ENCODE measurements at regions not wholly inside any gene's neighbourhood (a gene's known extent, or its start where the extent isn't known, plus 50 kb on each side); places are given as distances from the start of the nearest gene placed in this dataset.
A peak's percentile ranks its signal among the peaks of the same experiment; 100 is the strongest.

- no peaks in the 10 kb centered on the region for H3K36me3 ChIP-seq (replicated peaks; ENCODE audit: insufficient read depth, low read depth)
- H3K27ac ChIP-seq: no peak overlapping the region
- peak overlapping the region; percentile 73 for H3K4me2 ChIP-seq
- H3K4me1 ChIP-seq (ENCODE audit: insufficient read depth): no peaks in the 10 kb centered on the region
- no peak overlapping the region for H3K4me3 ChIP-seq
- H3K9me2 ChIP-seq (replicated peaks; ENCODE audit: insufficient read depth): no peaks in the 10 kb centered on the region
- no peak for TF ChIP-seq CTCF (IDR thresholded peaks at IDR 0.05; ENCODE audit: poor library complexity)
- TF ChIP-seq EZH2phosphoT487 (IDR thresholded peaks at IDR 0.05; ENCODE audit: low read depth, severe bottlenecking, unreplicated experiment): no peak
- peak; percentile 47 for TF ChIP-seq EZH2 (IDR thresholded peaks at IDR 0.05; ENCODE audit: borderline replicate concordance)
- 11% methylated on average over 39 of the region's 53 CpGs for WGBS (ENCODE audit: low lambda C conversion rate, missing lambda C conversion rate)
- no peak overlapping the region for H2AFZ ChIP-seq
- H3K79me2 ChIP-seq: no peaks in the 10 kb centered on the region
- peaks cover 43% of the 10 kb centered on the region for H3K27me3 ChIP-seq
- H4K20me1 ChIP-seq (ENCODE audit: insufficient read depth, poor library complexity, severe bottlenecking): no peaks in the 10 kb centered on the region
- peak; percentile 61 for DNase-seq (ENCODE audit: low spot score)
- no peaks in the 10 kb centered on the region for H3K9me3 ChIP-seq (ENCODE audit: low read depth)
These were observed 105.1 kb downstream of the ADRA2C start for GRCh38 chr4:3871181-3871852.

GRCh38 chr4:3871881-3872833 lies 106.0 kb downstream of the ADRA2C start:
- H3K27ac ChIP-seq: no peak overlapping the region
- no peak overlapping the region for H2AFZ ChIP-seq
- no peaks in the 10 kb centered on the region for H3K79me2 ChIP-seq
- H3K36me3 ChIP-seq (replicated peaks; ENCODE audit: insufficient read depth, low read depth): no peaks in the 10 kb centered on the region
- H4K20me1 ChIP-seq (ENCODE audit: insufficient read depth, poor library complexity, severe bottlenecking): no peaks in the 10 kb centered on the region
- H3K4me3 ChIP-seq: no peak overlapping the region
- no peak for TF ChIP-seq EZH2phosphoT487 (IDR thresholded peaks at IDR 0.05; ENCODE audit: low read depth, severe bottlenecking, unreplicated experiment)
- no peak for TF ChIP-seq CTCF (IDR thresholded peaks at IDR 0.05; ENCODE audit: poor library complexity)
- TF ChIP-seq EZH2 (IDR thresholded peaks at IDR 0.05; ENCODE audit: borderline replicate concordance): no peak
- H3K4me2 ChIP-seq: peak overlapping the region; percentile 73
- WGBS (ENCODE audit: low lambda C conversion rate, missing lambda C conversion rate): 20% methylated on average over 41 of the region's 59 CpGs
- no peaks in the 10 kb centered on the region for H3K9me2 ChIP-seq (replicated peaks; ENCODE audit: insufficient read depth)
- no peak for DNase-seq (ENCODE audit: low spot score)
- no peaks in the 10 kb centered on the region for H3K4me1 ChIP-seq (ENCODE audit: insufficient read depth)
- H3K9me3 ChIP-seq (ENCODE audit: low read depth): no peaks in the 10 kb centered on the region
- H3K27me3 ChIP-seq: peaks cover 43% of the 10 kb centered on the region

GRCh38 chr4:3872834-3873313 lies 106.7 kb downstream of the ADRA2C start:
- Histone ChIP-seq H3K9me2 (replicated peaks; ENCODE audit: insufficient read depth) (no peaks in the 10 kb centered on the region), H3K4me1 (ENCODE audit: insufficient read depth) (no peaks in the 10 kb centered on the region), H4K20me1 (ENCODE audit: insufficient read depth, poor library complexity, severe bottlenecking) (no peaks in the 10 kb centered on the region), H3K79me2 (no peaks in the 10 kb centered on the region), H3K27me3 (peaks cover 43% of the 10 kb centered on the region), H3K36me3 (replicated peaks; ENCODE audit: insufficient read depth, low read depth) (no peaks in the 10 kb centered on the region), H3K27ac (no peak overlapping the region), H3K9me3 (ENCODE audit: low read depth) (no peaks in the 10 kb centered on the region), H2AFZ (no peak overlapping the region), H3K4me3 (no peak overlapping the region), H3K4me2 (no peak overlapping the region)
- DNase-seq (ENCODE audit: low spot score): no peak
- 78% methylated on average over 17 of the region's 17 CpGs for WGBS (ENCODE audit: low lambda C conversion rate, missing lambda C conversion rate)
- TF ChIP-seq EZH2 (IDR thresholded peaks at IDR 0.05; ENCODE audit: borderline replicate concordance) (no peak), EZH2phosphoT487 (IDR thresholded peaks at IDR 0.05; ENCODE audit: low read depth, severe bottlenecking, unreplicated experiment) (no peak), CTCF (IDR thresholded peaks at IDR 0.05; ENCODE audit: poor library complexity) (no peak)

Data from hepatocyte (in vitro differentiated cells).